Uterus (tissue), 2 donors: ENCODE measurements at regions not wholly inside any gene's neighbourhood (a gene's known extent, or its start where the extent isn't known, plus 50 kb on each side); places are given as distances from the start of the nearest gene placed in this dataset.

ENCODE experiments used
- POLR2A ChIP-seq, 2 donors: fragments of 450-650 bp; IDR thresholded peaks; one replicate each; pipeline ENCODE4 v1.6.1; 2016; ENCODE audit warnings: antibody characterized with exemption in 2 of 2, mild to moderate bottlenecking in 1 of 2, moderate library complexity in 1 of 2
- TF ChIP-seq, protein P1 (sequence below), 4 experiments: fragments of 200-600 bp in 2 of 4; fragments of 450-650 bp in 2 of 4; sonication (generic) in 2 of 4; IDR thresholded peaks; one replicate each; pipeline ENCODE4 v1.5.1; 2016 to 2019; ENCODE audit warnings: antibody characterized with exemption in 4 of 4, mild to moderate bottlenecking in 2 of 4, moderate library complexity in 1 of 4

DNA sequence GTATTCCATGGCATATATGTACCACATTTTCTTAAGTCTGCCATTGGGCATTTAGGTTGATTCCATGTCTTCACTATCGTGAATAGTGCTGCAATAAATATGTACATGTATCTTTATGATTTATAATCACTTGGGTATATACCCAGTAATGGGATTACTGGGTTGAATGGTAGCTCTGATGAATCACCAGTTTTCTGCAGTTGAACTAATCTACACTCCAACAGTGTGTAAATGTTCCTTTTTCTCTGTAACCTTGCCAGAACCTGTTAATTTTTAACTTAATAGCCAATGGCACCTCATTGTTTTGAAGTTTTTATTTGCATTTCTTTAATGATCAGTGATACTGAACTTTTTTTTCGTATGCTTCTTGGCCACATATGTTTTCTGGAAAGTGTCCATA, 152.5 kb downstream of the CCNG2 start:
- TF ChIP-seq, protein P1, sequence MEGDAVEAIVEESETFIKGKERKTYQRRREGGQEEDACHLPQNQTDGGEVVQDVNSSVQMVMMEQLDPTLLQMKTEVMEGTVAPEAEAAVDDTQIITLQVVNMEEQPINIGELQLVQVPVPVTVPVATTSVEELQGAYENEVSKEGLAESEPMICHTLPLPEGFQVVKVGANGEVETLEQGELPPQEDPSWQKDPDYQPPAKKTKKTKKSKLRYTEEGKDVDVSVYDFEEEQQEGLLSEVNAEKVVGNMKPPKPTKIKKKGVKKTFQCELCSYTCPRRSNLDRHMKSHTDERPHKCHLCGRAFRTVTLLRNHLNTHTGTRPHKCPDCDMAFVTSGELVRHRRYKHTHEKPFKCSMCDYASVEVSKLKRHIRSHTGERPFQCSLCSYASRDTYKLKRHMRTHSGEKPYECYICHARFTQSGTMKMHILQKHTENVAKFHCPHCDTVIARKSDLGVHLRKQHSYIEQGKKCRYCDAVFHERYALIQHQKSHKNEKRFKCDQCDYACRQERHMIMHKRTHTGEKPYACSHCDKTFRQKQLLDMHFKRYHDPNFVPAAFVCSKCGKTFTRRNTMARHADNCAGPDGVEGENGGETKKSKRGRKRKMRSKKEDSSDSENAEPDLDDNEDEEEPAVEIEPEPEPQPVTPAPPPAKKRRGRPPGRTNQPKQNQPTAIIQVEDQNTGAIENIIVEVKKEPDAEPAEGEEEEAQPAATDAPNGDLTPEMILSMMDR (IDR thresholded peaks at IDR 0.05), result no peak
- no peak for TF ChIP-seq POLR2A (IDR thresholded peaks at IDR 0.05)
